ENCODE measurements at regions not wholly inside any gene's neighbourhood (a gene's known extent, or its start where the extent isn't known, plus 50 kb on each side); places are given as distances from the start of the nearest gene placed in this dataset.

GRCh38 chr3:42037318-42037945, 53.7 kb upstream of the TRAK1 start:
- no peak overlapping the region for H3K4me3 ChIP-seq (ENCODE audit: low read depth, low read length)
- no peak for DNase-seq (ENCODE audit: low read depth)

GRCh38 chr3:42036483-42036823, 54.7 kb upstream of the TRAK1 start:
- no peak overlapping the region for H3K4me3 ChIP-seq (ENCODE audit: low read depth, low read length)
- peak; percentile 80 for DNase-seq (ENCODE audit: low read depth)

DNA sequence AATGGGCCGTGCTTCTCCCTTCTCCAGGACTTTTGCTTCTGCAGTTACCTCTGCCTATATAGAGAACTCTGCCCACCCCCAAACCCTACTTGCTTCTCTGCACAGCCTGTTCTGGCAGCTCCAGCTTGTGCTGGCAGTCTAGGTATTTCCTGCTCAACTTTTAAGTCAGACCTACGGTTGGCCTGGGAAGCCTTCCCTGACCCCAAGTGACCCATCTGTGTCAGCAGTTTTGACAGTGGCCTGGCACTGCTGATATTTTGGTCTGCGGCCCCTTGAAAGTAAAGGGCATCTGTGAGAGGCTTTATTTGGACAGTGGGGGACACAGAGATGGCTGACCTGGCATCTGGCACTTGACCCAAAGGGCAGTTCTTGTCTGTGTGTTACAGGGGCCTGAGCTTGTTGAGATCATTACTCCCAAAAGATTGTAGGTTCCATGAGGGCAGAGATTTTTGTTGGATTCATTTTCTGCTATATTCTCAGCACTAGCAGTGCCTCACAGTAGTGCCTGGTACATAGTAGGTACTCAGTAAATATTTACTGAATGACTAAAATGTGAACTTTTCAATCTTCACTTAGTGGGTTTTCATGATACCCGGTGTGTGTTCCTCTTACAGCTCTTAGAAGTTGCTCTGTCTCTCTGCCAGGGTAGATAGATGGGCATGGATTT, 55.2 kb upstream of the TRAK1 start:
- DNase-seq (ENCODE audit: low read depth): no peak
- H3K4me3 ChIP-seq (ENCODE audit: low read depth, low read length): no peak overlapping the region

- no peak overlapping the region for H3K4me3 ChIP-seq (ENCODE audit: low read depth, low read length)
These were observed 56.1 kb upstream of the TRAK1 start for GRCh38 chr3:42035007-42035406.

DNA sequence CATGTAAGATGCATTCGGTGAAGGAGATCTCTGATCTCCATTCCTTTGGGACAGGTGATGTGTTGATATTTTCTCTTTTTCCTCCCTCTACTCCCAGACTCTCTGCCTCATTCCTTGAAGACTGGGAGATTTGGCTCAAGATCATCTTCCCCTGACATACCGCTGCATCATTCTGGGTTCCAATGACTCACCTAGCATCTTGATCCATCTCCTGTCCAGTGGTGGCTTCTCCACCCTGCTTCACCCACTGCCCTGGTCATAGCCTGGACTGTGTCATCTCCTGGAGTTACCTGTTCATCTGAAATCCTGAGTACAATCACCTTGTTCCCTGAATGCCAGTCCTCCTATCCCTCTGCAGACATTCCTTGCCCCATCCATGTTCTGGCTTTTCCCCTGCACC, 57.4 kb upstream of the TRAK1 start:
- no peak overlapping the region for H3K4me3 ChIP-seq (ENCODE audit: low read depth, low read length)
- DNase-seq (ENCODE audit: low read depth): no peak

More at GRCh38 chr3:42035007-42035406, 56.1 kb upstream of the TRAK1 start:
- DNase-seq (ENCODE audit: low read depth): no peak

DNA sequence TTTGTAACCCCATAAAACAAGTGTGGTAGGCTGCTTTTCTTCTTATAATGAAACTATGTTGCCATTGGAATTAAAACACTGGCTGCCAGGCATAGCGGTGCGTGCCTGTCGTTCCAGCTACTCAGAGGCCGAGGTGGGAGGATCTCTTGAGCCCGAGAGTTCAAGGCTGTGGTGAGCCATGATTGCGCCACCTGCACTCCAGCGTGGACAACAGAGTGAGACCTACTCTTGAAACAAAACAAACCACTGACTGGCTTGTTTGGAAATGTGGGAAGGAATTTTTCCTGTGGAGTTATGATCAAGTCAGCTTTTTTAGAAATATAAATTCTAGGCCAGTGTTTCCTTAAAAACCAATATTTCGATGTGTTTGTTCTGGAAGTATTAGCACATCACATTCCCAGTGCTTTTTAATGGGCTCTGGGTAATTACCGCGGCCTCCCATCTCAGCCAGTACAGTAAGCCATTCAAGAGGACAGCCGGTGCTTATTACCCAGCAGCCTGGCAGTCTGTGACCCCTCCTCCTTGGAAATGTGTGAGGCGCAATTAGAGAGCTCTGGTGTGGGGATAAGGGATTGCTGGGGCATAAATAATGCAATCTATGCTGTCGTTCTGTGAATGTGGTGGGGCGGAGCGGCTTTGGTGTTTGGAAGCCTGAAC, 58.3 kb upstream of the TRAK1 start:
- DNase-seq (ENCODE audit: low read depth): peak; percentile 92
- H3K4me3 ChIP-seq (ENCODE audit: low read depth, low read length): no peak overlapping the region

DNA sequence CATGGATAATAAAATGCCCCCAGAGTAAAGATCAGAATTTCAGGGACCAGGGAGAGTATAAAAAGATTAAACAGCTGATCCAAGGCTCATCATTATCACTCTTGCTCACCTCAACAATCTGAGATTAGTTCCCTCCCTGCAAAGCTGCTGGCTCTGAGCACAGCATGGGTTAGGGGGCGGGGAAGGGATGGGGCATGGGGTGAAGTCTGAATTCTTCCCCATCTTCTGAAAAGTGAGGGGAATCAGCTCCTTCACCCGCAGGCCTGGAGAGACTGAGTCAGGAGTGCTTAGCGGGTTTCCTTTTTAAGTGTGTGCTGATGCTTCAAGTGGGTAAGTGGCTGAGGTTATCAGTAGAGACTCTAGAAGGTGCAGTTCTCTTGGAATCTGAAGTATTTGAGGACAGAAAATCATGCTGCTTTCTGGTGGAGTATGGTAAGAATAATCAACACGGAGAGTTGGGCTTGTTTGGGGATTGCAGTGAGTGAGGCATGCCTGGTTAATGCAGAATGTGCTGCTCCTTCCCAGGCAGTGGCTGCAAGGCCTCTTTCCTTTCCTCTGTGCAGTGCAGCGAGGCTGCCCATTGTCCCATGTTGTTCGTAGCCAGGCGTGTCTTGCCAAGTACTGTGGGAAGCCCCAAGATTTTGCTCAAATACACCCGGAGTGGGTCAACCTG, 59.2 kb upstream of the TRAK1 start:
- H3K4me3 ChIP-seq (ENCODE audit: low read depth, low read length): no peak overlapping the region
- DNase-seq (ENCODE audit: low read depth): no peak

DNA sequence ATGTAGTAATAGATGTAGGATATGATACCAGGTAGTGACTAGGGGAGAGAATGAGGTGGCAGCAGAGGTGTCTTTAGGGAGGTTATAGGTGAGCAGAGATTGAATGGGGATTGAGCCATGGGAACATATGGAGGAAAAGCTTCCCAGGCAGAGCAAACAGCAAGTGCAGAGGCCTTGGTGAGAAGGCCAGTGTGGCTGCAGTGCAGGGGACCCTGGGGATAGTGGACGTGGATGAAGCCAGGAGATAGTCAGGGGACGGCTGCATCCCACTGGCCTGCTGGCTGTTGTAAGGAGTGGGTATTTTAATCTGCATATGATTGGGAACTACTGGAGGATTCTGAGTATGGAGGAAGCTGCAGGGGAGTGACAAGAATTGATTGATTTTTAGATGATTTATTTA, 62.7 kb upstream of the TRAK1 start:
- no peak for DNase-seq (ENCODE audit: low read depth)
- H3K4me3 ChIP-seq (ENCODE audit: low read depth, low read length): no peak overlapping the region

- no peak for DNase-seq (ENCODE audit: low read depth)
These were observed 63.6 kb upstream of the TRAK1 start for GRCh38 chr3:42027571-42027970.

GRCh38 chr3:42025370-42026138, 63.7 kb upstream of the ULK4 start:
- DNase-seq (ENCODE audit: low read depth): peak; percentile 95
- no peak overlapping the region for H3K4me3 ChIP-seq (ENCODE audit: low read depth, low read length)

More at GRCh38 chr3:42027571-42027970, 63.6 kb upstream of the TRAK1 start:
- H3K4me3 ChIP-seq (ENCODE audit: low read depth, low read length): no peak overlapping the region

DNA sequence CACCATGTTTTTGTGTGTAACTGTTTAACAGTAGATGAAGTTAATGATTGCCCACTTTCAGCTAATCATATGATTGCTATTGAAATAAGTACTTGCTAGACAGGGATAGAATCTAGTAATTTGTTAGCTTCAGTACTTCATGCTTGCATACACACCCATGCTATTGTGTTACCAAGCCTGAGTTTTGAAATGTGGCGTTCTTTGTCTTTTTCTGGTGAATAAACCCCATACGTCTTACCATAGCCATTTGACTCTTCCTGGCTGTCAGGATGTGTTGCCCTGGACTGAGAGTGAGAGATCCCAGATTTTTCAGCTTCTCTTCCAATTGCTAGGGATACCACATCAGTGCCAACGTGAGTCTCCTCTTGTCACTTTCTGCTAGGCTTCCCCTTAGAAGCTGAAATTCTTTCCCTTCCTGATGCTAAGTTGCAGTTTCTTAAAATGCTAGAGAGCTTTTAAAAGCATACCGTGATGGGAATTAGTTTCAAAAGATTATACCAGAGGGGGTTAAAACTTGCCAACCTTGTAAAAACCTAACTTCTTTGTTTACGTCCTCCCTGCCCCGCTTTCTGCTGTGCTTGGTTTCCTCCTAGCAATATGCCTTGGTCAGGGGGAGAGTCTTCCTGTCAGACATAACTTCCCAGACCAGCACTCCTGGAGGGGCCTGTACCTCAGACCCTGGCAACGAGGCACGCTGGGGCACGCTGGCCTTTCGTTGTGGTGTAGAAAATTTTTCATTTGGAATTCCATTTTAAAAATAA, 62.9 kb upstream of the ULK4 start:
- no peak overlapping the region for H3K4me3 ChIP-seq (ENCODE audit: low read depth, low read length)
- DNase-seq (ENCODE audit: low read depth): no peak

- H3K4me3 ChIP-seq (ENCODE audit: low read depth, low read length): no peak overlapping the region
- no peak for DNase-seq (ENCODE audit: low read depth)
These were observed 61.5 kb upstream of the ULK4 start for GRCh38 chr3:42023380-42023779.

- no peak overlapping the region for H3K4me3 ChIP-seq (ENCODE audit: low read depth, low read length)
- DNase-seq (ENCODE audit: low read depth): no peak
These were observed 60.5 kb upstream of the ULK4 start for GRCh38 chr3:42022355-42022754.

- DNase-seq (ENCODE audit: low read depth): peak; percentile 53
- no peak overlapping the region for H3K4me3 ChIP-seq (ENCODE audit: low read depth, low read length)
These were observed 58.9 kb upstream of the ULK4 start for GRCh38 chr3:42020684-42021307.

DNA sequence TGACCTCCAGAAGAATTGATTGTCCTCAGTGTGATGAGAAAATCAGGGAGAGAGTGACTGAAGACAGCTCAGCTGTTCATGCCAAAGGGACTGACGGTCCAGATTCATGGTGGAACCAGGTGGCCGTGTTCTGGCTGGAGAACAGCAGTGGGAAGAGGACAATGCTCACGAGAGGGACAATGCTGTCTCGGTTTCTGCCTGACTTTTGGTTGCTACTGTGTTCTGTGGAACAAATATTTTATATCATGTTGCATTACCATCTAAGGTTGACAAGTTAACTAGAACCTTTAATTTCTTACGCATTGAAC, 58.0 kb upstream of the ULK4 start:
- H3K4me3 ChIP-seq (ENCODE audit: low read depth, low read length): no peak overlapping the region
- DNase-seq (ENCODE audit: low read depth): no peak

GRCh38 chr3:42019144-42019952, 57.4 kb upstream of the ULK4 start:
- no peak overlapping the region for H3K4me3 ChIP-seq (ENCODE audit: low read depth, low read length)

DNA sequence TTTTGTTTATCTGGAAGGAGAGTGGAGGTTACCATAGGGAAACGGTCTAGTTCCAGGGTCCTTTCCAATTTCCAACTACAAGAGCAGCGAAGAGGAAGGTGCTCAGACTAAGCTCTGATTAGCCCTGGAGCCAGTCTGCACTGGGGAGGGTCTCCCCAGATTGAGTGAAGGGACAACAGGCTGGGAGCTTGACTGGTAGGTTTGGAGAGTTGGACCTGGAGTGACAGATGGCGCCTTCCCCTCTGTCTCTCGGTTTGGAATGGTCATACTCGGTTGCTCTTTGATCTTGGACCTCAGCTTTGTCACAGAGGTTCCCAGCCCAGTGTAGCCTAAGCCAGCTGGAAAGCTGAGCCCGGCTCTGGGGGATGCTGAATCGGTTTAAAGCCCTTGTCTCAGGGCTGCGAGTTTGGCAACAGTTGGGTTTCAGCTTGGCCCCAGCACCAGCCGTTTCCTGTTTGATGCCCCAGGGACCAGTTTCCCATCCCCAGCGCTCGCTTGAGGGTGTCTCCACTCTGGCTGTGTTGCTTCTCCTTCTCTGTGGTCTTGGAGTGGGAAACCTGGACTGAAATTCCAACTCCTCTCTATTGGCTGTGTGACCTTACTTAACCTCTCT, 53.1 kb upstream of the ULK4 start:
- H3K4me3 ChIP-seq (ENCODE audit: low read depth, low read length): peak overlapping the region; percentile 64
- no peak for DNase-seq (ENCODE audit: low read depth)

More at GRCh38 chr3:42019144-42019952, 57.4 kb upstream of the ULK4 start:
- DNase-seq (ENCODE audit: low read depth): no peak
